NCI-H187 (cell line): ENCODE measurements at regions not wholly inside any gene's neighbourhood (a gene's known extent, or its start where the extent isn't known, plus 50 kb on each side); places are given as distances from the start of the nearest gene placed in this dataset.
"Not testable (repeated sequence)": the region's sequence is repeated elsewhere in the genome, so short reads cannot be mapped to it uniquely, and the experiment has no call there.

Experiments
- DNase-seq, 2 experiments: peaks; one replicate each; lab custom pipeline; 2025; lab: John Stamatoyannopoulos, UW

- no peak for DNase-seq
Observed at GRCh38 chr5:58201922-58202648, 257.8 kb downstream of the PLK2 start.

- DNase-seq = no peak
Observed at GRCh38 chr5:58200451-58200850, 259.4 kb downstream of the PLK2 start.

GRCh38 chr5:58199087-58199486 is 260.8 kb downstream of the PLK2 start:
- no peak for DNase-seq

GRCh38 chr5:58198330-58198729 is 261.6 kb downstream of the PLK2 start:
- DNase-seq = no peak

- DNase-seq = no peak
Observed at GRCh38 chr5:58197875-58198274, 262.0 kb downstream of the PLK2 start.

GRCh38 chr5:58191443-58191842 is 268.4 kb downstream of the PLK2 start:
- no peak for DNase-seq

GRCh38 chr5:58188262-58188651 is 271.6 kb downstream of the PLK2 start:
- DNase-seq = no peak

- no peak for DNase-seq
Observed at GRCh38 chr5:58187432-58188261, 272.2 kb downstream of the PLK2 start.

GRCh38 chr5:58185801-58186200 is 274.1 kb downstream of the PLK2 start:
- DNase-seq = no peak

- DNase-seq = no peak
Observed at GRCh38 chr5:58185397-58185796, 274.5 kb downstream of the PLK2 start.

- DNase-seq = no peak
Observed at GRCh38 chr5:58184910-58185309, 275.0 kb downstream of the PLK2 start.

- DNase-seq = no peak
Observed at GRCh38 chr5:58183786-58184085, 276.1 kb downstream of the PLK2 start.

- no peak for DNase-seq
Observed at GRCh38 chr5:58183078-58183785, 276.7 kb downstream of the PLK2 start.

GRCh38 chr5:58182287-58182841 is 277.5 kb downstream of the PLK2 start:
- DNase-seq = no peak

GRCh38 chr5:58181578-58182286 is 278.2 kb downstream of the PLK2 start:
- DNase-seq = no peak

GRCh38 chr5:58172946-58173345 is 286.9 kb downstream of the PLK2 start:
- no peak for DNase-seq

- DNase-seq = no peak
Observed at GRCh38 chr5:58165152-58165551, 294.7 kb downstream of the PLK2 start.

GRCh38 chr5:58161889-58162288 is 298.0 kb downstream of the PLK2 start:
- not testable (repeated sequence) for DNase-seq

GRCh38 chr5:58156973-58157701 is 302.7 kb downstream of the PLK2 start:
- DNase-seq = no peak

GRCh38 chr5:58156361-58156760 is 303.5 kb downstream of the PLK2 start:
- DNase-seq = no peak

- no peak for DNase-seq
Observed at GRCh38 chr5:58153255-58153654, 306.6 kb downstream of the PLK2 start.
